H54 (cell line): ENCODE measurements at regions not wholly inside any gene's neighbourhood (a gene's known extent, or its start where the extent isn't known, plus 50 kb on each side); places are given as distances from the start of the nearest gene placed in this dataset.
"Not testable (repeated sequence)": the region's sequence is repeated elsewhere in the genome, so short reads cannot be mapped to it uniquely, and the experiment has no call there.

Experiments used
- DNase-seq: peaks from one replicate; pipeline ENCODE4 v3.0.0; 2011; ENCODE audit warnings: low spot score, mixed read lengths; ENCODE audit not compliant: insufficient read length
- FAIRE-seq: peaks from 3 replicates; lab custom pipeline; 2011; peaks lifted over from hg19 to GRCh38; lab: Jason Lieb, UNC
- POLR2A ChIP-seq: IDR thresholded peaks from 2 replicates; pipeline ENCODE4 v1.6.1; 2011; ENCODE audit warnings: low read depth, mild to moderate bottlenecking, low read length

- FAIRE-seq = no peak
- no peak for DNase-seq
- no peak for TF ChIP-seq POLR2A
Observed at GRCh38 chr16:10232757-10233156, 50.5 kb upstream of the GRIN2A start.

DNA sequence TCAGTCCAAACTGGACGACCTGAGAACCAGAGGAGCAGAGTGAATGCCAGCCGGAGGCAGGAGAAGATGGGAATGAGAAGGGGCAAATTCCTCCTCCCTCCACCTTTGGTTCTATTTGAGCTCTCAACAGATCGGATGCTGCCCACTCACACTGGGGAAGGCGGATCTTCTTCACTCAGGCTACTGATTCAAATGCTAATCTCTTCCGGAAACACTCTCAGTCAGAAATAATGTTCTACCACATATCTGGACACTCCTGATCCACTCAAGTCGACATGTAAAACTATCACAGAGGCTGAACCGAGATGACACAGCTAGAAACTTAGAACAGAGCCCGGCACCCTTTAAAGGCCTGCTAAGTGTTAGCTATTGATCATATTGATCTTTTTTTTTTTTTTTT is 57.4 kb upstream of the GRIN2A start:
- no peak for TF ChIP-seq POLR2A
- FAIRE-seq (no peak), DNase-seq (no peak)

- no peak for FAIRE-seq
- no peak for DNase-seq
- TF ChIP-seq POLR2A = no peak
Observed at GRCh38 chr16:10240854-10241613, 58.8 kb upstream of the GRIN2A start.

- no peak for TF ChIP-seq POLR2A
- FAIRE-seq (no peak), DNase-seq (no peak)
Observed at GRCh38 chr16:10242097-10242496, 59.9 kb upstream of the GRIN2A start.

- no peak for DNase-seq
Observed at GRCh38 chr16:10242916-10243315, 60.7 kb upstream of the GRIN2A start.

GRCh38 chr16:10245002-10245401 is 62.8 kb upstream of the GRIN2A start:
- no peak for TF ChIP-seq POLR2A
- no peak for DNase-seq
- FAIRE-seq = no peak

More at GRCh38 chr16:10242916-10243315, 60.7 kb upstream of the GRIN2A start:
- TF ChIP-seq POLR2A = no peak
- no peak for FAIRE-seq

DNA sequence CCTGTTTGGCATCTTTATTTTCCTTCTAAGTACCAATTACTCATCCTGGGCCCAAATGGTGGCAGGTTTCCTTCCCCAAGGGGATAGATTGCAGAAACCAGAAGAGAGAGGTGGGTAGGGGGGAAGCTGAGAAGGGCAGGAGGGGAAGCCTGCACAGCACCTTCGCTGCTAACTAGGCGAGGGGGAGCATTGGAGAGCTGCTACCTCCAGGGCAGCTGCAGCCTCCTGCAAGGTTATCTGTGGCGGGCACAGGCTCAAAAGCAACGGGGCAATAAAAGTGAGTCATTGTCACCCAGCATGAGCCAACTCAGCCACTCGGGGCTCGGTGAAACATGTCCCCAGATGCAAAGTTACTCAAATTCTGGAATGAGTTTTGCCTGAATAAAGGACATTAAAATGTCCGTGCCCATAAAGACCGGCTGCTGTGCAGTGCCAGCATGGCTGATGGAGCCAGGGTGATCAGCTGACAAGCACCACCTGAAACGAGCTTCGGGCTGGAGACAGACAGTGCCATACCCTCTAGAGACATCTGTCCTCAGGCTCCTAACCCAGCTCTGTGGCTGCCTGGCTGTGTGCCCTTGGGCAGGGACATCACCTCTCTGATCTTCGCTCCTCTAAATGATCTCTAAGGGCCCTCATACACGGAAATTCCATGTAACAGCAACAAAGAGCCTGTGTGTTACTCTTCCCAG is 68.1 kb upstream of the GRIN2A start:
- FAIRE-seq (no peak), DNase-seq (no peak)
- TF ChIP-seq POLR2A = no peak

- FAIRE-seq (no peak), DNase-seq (no peak)
- TF ChIP-seq POLR2A = no peak
Observed at GRCh38 chr16:10252155-10252554, 69.9 kb upstream of the GRIN2A start.

DNA sequence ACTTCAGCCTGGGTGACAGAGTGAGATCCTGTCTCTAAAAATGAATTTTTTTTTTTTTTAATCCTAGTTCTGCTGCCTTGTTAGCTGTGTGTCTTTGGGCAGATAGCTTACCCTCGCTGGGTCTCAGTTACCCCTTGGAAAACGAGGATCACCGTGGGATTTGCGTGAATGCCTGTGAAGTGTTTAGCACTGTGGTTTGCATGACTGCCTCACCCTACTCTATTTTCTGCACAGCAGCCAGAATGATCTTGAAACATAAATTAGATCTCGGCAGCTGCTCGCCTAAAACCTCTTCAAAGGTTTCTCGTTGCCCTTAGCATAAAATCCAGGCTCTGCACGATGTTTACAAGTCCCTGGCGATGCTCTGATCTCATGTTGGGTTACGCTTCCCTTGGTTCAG is 71.2 kb upstream of the GRIN2A start:
- DNase-seq (no peak), FAIRE-seq (no peak)
- TF ChIP-seq POLR2A = no peak

GRCh38 chr16:10255728-10256127 is 73.5 kb upstream of the GRIN2A start:
- no peak for DNase-seq
- FAIRE-seq = no peak
- no peak for TF ChIP-seq POLR2A

DNA sequence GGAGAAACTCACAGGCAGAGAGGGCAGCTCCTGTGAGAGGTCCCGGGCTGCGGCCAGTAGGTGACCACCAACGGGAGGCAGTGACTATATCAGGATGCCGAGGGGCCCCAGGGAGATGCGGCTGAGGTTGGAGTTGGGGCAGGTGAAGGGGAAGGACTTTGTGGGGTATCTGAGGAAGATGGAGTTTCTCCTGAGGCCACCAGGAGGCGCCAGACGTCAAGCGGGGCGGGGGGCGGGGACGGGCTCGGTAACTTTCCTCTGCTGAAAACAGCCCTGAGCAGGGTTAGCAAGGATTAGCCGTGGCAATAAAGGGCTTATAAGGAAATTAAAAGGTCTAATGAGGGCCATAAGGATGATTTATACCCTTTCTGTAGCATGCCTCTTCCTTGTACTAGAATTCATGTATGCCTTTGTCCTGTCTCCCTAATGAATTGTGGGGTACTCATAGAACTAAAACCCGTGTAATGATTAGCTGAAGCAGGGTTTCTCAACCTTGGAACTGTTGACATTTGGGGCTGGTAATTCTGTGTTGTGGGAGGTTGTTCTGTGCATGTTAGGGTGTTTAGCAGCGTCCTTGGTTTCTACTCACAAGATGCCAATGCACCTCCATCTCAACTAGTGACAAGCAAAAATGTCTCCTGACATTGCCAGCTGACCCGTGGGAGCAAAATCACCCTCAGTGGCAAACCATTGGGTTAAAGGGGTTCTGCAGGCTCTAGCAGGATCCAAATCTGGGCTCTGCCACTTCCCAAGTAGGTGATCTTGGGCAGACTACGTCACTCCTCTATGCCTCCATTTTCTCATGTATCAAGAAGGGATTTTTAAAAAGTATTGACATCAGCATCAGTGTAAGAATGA is 74.8 kb upstream of the GRIN2A start:
- TF ChIP-seq POLR2A = no peak
- DNase-seq (peak; percentile 37), FAIRE-seq (no peak)

GRCh38 chr16:10257642-10258251 is 75.5 kb upstream of the GRIN2A start:
- DNase-seq = not testable (repeated sequence)

DNA sequence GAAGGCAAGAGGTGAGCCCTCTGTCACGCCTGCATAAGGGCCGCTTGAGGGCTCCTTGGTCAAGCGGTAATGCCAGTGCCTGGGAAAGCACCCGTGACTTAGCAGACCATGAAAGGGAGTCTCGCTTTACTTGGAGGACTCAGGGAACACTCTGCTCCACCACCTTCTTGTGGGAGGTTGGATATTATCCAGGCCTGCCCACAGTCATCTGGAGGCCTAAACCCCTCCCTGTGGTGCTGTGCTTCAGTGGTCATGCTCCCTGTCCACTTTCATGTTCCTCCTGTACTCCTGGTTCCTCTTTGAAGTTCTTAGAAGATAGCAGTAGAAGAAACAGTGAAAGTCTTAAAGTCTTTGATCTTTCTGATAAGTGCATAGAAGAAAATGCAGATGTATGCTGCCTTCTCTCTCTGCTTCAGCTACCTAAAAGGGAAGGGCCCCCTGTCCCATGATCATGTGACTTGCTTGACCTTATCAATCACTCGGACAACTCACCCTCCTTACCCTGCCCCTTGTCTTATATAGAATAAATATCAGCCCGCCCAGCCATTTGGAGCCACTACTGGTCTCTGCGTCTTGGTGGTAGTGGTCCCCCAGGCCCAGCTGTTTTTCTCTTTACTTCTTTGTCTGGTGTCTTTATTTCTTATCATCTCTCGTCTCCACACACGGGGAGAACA is 76.8 kb upstream of the GRIN2A start:
- FAIRE-seq, DNase-seq: not testable (repeated sequence)

More at GRCh38 chr16:10257642-10258251, 75.5 kb upstream of the GRIN2A start:
- FAIRE-seq = not testable (repeated sequence)

GRCh38 chr16:10261077-10261476 is 78.8 kb upstream of the GRIN2A start:
- DNase-seq = no peak
- TF ChIP-seq POLR2A = no peak
- FAIRE-seq = no peak

- not testable (repeated sequence) for FAIRE-seq, DNase-seq
Observed at GRCh38 chr16:10261526-10261925, 79.3 kb upstream of the GRIN2A start.
